GM19397 (cell line): ENCODE measurements at regions not wholly inside any gene's neighbourhood (a gene's known extent, or its start where the extent isn't known, plus 50 kb on each side); places are given as distances from the start of the nearest gene placed in this dataset.
"Not testable (repeated sequence)": the region's sequence is repeated elsewhere in the genome, so short reads cannot be mapped to it uniquely, and the experiment has no call there.

Experiments used
- ATAC-seq: cut with Tn5 transposase; IDR thresholded peaks from one replicate; pipeline ENCODE4 v1.9.1; 2021; ENCODE audit warnings: mild to moderate bottlenecking, moderate library complexity; ENCODE audit not compliant: unreplicated experiment

DNA sequence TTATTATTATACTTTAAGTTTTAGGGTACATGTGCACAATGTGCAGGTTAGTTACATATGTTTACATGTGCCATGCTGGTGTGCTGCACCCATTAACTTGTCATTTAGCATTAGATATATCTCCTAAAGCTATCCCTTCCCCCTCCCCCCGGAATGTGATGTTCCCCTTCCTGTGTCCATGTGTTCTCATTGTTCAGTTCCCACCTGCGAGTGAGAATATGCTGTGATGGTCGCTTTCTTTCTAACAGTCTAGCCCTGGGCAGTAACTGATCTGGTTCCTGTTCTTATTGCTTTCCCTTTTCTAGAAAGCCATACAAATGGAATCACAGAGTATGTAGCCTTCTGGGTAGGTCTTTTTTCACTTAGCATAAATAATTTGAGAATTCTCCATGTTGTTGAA, 311.1 kb upstream of the CNTNAP2 start:
- not testable (repeated sequence) for ATAC-seq

DNA sequence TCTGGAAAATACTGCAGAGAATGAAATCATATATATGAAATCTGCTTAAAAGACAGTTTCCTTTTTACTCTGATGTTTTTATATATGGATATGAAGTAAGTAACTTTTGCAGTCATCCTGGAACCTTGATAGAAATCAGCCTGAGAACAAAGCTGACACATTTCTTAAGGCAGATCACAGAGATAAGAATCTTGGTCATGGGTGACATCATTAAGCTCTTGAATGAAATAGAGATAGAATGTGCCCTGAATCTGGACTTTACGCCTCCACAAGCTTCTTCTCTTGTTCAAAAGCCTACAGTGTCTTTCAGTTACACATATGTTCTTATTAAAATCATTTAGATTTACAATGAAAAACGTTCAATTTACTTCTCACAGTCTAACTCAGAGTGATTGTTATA, 319.1 kb upstream of the CNTNAP2 start:
- ATAC-seq, result no peak

DNA sequence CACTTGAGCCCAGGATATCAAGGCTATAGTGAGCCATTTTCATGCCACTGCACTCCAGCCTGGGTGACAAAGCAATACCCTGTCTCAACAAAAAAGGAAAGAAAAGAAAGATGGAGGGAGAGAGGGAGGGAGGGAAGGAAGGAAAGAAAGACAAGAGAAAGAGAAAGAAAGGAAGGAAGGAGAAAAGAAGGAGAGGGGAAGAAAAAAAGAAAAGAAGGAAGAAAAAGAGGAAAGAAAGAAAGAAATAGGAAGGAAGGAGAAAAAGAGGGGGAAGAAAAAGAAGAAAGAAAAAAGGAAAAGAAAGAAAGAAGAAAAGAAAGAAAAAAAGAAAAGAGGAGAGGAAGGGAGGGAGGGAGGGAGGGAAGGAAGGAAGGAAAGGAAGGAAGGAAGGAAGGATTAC, 321.5 kb upstream of the CNTNAP2 start:
- no peak for ATAC-seq

DNA sequence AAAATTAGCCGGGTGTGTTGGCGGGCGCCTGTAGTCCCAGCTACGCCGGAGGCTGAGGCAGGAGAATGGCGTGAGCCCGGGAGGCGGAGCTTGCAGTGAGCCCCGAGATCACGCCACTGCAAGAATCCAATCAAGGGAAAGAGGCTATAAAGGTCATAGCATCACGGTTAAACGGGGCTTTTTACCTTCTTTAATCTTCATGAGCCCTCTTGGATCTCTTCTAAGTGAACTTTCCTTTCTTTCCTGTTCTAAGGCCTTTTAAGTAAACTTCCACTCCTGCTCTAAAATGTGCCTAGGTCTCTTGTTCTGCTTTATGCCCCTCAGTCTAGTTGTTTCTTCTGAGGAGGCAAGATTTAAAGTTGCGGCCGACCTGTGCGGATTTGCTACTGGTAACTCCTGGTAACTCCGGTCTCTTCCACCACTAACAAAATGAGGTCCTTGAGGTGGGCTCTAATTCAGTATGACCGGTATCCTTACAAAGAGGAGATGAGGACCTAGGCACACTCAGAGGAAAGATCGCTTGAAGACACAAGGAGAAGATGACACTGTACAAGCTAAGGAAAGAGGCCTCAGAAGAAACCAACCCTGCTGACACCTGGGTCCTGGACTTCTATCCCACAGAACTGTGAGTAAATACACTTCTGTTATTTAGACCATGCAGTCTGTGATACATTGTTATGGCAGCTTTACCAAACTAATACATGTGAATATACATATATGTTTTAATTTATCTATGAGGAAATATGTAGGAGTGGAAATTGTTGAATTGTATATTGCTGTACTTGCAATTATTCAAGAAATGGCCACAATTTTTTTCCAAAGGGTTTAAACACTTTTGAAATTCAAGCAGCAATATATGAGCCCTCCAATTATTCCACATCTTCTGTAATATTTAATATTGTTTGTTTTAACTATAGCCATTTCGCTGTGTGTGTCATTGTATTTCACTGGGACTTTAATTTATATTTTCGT, 331.5 kb upstream of the CNTNAP2 start:
- ATAC-seq, result no peak

DNA sequence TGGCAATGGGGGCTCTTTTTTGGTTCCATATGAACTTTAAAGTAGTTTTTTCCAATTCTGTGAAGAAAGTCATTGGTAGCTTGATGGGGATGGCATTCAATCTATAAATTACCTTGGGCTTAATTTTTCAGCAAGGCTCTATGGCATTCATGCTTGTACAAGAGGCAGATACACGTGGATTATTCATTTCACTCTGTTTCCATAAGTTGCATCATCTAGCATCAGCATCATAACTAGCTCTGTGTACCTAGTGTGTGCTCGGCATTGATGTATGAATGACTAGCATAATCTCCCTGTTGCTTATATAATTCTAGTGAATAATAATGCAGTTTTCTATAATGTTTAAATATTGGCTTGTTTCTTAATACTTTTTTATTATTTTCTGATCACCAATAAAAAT, 335.2 kb upstream of the CNTNAP2 start:
- not testable (repeated sequence) for ATAC-seq

DNA sequence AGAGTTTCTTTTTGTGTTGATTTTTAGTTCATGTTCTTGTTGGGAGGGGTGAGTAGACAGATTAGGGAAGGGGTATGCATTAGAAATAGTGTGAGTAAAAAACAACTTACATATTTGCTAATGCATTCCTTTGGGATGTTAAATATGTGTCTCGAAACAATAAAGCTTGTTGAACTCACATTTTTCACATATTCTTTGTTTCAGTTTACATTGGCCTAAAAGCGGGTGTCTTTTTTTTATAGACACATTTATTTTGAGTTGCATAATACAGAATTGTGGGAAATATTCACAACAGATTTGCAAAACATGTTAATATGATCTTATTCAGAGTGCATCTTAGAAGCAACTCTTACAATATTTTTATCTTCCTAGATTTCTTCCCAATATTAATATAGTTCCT, 337.5 kb upstream of the CNTNAP2 start:
- no peak for ATAC-seq

DNA sequence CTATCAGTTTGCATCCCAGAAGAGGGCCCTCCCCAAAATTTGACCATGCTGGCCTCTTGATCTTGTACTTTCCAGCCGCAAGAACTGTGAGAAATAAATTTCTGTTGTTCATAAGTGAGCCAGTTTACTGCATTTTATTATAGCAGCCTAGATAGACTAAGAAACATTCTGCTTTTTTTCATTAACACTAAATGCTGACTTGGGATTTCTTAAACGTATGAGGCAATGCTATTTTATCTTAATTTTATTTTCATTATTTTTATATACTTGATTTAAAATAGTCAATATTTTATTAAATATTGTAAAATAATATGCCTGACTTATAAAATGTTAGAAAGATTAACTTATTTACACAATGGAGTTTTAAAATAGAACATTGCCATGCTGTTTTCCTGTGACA, 341.8 kb upstream of the CNTNAP2 start:
- ATAC-seq, result no peak

DNA sequence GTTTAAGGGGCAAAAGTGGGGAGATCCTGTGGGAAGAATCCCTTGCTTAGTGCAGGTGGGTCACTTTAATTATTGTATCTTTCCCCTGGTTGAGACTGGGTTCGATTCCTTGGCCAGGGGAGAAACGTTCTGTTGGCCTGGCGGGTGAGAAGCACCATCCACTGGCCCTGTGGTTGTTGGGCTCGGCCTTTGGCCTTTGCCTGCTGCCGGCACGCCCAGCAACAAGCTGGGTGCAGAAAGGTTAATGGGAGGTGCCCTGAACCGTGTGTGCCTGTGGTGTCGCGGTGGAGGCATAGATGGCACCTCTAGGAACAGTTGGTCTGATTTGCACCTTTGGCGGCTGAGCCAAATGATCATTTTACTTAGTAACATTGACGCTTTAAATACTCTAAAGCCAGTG, 363.6 kb upstream of the CNTNAP2 start:
- ATAC-seq, result no peak

DNA sequence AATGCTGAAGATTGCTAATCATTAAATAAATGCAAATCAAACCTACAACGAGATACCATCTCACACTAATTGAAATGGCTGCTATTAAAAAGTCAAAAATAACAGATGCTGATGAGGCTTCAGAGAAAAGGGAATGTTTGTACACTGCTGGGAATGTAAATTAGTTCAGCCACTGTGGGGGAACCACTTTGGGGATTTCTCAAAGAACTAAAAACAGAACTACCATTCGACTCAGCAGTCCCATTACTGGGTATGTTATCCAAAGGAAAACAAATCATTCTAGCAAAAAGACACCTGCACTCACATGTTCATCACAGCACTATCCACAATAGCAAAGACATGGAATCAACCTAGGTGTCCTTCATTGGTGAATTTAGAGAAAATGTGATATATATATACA, 379.0 kb upstream of the CNTNAP2 start:
- no peak for ATAC-seq

DNA sequence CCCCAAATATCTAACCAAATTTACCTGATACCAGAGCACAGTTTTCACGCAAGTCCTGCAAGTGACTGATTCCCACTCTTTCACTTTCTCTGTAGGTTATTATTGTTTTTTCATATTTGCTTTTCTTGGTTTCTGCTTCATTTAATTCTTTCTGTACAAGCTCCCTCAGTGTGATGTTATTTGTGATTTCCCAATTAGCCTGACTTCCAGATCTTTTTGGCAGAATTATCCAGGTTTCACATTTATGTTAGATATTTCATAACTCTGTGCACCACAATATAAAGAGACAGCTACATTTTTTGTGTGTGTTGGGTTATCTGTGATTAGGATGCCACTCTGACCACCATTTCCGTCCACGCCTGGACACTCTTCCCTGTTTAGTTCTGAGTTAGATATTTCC, 381.5 kb upstream of the CNTNAP2 start:
- no peak for ATAC-seq

DNA sequence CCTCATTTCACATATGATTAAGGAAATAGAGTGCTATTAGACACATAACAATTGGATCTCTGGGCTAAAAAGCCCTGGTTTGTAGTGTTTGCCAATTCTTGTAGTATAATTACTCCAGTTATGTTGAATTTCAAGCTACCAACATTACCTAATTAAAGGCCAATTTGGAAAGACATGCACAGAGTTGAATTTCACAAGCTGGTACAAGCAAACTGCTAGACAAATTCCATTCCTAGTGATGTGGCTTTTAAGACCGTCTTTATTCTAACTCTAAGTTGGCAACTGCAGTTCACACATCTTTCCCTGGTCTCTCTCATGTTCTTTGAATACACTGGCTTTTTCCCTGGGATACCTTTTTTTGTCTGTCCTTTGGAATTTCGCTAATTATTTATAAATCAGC, 384.1 kb upstream of the CNTNAP2 start:
- ATAC-seq, result no peak

DNA sequence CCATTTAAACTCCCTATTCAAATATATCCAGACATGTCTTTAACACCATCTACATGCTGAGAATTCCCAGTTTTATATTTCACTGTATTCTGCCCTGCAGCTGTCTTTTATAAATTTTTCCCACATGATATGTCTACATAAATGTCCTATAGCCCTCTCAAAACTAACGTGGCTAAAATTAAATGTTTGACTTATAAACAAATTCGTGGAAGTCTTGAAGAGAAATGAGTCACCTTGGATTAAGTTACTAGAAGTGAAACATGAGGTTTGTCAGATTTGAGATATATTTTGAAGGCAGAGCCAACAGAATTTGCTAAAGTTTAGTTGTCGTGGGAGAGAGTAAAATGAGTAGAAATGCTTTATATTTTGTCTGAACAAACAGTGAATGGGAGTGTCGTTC, 386.9 kb upstream of the CNTNAP2 start:
- no peak for ATAC-seq

DNA sequence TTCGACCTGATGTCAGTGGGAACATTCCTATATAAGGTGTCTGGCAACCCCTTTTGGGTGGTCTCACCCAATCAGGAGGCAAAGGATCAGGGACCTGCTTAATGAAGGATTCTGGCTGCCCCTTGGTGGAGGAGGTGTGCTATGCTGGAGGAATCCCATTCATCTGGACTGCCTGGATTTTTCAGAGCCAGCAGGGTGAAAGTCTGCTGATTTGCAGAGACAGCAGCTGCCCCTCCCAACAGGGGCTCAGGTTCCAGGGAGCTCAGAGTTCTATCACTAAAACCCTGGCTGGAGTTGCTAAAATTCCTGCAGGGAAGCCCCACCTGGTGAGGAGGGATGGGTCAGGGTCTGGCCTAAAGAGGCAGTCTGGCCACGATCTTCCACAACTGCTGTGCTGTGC, 398.5 kb upstream of the CNTNAP2 start:
- ATAC-seq, result no peak

DNA sequence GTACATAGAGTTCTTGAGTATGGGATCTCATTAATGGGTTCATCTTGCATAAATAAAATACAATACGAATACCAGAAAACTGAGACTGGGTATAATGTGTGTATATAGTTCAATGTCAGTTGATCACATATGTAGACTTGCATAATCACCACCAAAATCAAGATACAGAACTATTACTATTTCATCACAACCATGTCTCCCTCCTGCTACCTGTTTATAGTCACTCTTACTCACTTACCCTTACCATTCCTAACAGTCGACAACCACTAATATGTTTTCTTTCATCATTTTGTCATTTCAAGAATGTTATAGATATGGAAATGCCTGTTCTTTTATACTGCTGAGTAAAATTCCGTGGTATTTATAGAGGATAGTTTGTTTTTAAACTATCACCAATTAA, 416.1 kb upstream of the CNTNAP2 start:
- ATAC-seq, result no peak

DNA sequence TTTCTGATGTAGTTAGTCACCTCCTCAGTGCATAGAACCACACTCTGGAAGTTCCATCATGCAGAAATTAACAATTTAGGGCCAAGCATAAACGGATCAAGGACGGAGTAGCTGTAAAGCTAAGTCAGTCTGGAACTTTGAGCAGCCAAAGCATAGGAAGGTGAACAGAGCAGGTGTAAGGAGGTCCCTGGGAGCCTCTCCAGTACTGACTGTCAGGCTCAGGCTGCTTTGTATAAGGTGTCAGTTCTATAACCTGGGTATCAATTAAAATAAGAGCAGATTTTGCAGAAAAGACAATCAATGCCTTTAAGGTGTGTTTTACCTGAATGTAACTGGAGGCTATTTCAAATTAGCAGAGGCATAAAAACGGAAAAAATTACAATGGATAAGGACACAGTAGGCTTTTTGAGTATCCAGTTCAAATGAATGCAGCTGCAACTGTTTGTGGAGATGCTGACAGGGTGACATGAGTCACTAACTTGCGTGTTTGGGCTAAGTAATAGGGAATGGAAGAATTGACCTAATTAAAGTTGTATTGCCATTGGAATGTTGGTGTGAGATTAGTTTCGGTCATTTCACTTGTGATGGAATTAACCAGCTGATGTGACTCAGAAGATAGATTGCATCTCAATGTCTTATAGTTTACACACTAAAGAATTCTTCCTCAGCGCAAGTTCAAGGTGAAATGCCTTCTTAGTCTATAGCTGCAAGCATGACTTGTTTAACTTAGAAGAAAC, 417.9 kb upstream of the CNTNAP2 start:
- ATAC-seq, result no peak

DNA sequence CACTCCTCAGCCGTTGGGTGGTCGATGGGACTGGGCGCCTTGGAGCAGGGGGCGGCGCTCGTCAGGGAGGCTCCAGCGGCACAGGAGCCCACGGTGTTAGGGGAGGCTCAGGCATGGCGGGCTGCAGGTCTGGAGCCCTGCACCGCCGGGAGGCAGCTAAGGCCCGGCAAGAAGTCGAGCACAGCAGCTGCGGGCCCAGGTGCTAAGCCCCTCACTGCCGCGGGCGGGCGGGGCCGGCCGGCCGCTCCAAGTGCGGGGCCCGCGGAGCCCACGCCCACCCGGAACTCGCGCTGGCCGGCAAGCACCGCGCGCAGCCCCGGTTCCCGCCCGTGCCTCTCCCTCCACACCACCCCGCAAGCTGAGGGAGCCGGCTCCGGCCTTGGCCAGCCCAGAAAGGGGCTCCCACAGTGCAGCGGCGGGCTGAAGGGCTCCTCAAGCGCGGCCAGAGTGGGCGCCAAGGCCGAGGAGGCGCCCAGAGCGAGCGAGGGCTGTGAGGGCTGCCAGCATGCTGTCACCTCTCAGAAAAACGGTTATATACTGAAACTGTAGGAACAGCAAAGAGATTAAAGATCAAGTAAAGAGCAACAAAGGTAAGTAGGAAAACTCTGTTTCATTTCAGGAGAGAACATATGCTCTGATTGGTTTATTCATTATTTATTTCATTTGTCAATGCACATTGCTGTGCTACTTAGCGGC, 419.0 kb upstream of the CNTNAP2 start:
- not testable (repeated sequence) for ATAC-seq

DNA sequence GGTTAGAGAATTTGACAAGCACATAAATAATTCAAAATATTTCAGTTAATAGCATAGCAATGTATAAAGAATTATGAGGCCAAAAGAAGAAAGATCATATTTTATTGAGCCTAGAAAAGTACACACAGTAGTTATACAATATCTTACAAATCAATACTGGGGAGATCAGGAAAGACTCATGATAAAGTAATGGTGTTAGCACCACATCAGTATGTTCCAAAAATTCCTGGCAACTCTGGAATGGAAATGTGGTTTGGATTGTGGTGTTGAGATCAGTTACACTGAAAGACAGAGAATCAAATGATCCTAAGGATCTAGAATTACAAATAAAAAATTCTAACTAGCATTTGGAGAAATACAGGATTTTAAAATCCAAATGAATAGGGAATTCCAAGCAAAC, 420.5 kb upstream of the CNTNAP2 start:
- no peak for ATAC-seq

DNA sequence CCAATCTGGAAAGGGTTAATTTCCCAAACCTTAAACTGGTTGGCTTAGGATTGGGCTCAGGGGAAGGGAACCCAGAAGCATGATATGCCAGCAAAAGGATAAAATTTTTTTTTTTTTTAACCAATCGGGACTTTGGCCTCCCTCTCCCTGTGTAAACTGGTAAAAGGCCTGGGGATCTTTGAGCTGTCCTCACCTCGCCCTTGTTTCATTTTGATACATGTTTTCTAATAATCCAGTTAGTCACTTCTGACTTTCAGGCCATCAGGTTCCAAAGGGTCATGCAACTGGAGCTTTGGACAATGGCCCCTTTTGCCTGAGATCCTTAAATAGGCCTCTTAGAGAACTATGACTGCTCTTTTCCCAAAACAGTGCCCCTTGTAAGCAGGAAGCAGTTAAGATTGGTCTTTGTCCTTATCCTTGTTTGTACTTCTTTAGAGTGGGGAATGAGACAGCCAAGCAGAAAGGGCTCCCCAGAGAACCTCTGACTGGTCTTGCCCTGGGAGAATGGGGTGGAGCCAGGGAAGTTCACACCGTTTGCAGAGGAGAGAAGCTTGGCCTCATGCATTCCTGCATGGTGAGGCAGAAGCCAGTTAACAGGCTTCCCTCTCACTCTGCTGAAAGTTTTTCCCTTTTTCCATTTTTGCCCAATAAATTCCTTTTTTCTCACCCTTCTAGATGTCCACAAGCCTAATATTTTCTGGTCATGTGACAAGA, 424.2 kb upstream of the CNTNAP2 start:
- ATAC-seq, result no peak

DNA sequence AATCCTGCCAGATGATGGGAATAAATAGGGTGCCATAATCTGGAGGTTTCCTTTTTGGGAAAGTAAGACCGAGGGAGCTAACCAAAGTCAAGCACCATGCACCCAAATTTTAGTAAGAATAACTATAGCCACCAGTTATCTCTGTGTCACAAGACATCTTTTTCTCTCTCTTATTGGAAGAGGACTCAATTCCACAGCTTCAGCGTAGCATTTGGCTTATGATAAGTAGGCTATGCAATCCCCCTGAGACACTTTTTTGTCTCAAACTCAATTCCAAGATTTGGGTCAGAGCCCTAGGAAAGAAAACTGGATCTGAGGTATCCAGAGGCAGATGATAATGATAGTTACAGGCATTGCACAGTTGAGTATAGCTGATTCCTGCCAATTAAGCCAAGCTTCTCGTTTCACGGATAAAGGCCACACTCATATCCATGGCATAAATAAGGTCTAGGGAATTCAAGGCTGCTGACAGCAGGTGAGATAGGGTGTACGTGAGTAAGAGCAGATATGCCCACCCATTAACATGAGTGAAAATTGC, 425.2 kb upstream of the CNTNAP2 start:
- no peak for ATAC-seq

DNA sequence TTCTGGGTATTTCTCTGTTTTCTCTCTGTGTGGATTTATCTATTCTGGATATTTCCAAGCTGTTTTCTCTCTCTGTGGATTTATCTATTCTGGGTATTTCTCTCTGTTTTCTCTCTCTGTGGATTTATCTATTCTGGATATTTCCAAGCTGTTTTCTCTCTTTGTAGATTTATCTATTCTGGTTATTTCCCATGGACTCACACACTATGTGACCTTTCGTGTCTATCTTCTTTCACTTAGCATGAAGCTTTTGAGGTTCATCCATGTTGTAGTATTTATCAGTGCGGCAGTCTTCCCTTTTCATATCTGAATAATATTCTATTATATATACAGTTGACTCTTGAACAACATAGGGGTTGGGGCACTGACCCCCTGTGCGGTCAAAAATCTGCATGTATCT, 435.0 kb upstream of the CNTNAP2 start:
- no peak for ATAC-seq

DNA sequence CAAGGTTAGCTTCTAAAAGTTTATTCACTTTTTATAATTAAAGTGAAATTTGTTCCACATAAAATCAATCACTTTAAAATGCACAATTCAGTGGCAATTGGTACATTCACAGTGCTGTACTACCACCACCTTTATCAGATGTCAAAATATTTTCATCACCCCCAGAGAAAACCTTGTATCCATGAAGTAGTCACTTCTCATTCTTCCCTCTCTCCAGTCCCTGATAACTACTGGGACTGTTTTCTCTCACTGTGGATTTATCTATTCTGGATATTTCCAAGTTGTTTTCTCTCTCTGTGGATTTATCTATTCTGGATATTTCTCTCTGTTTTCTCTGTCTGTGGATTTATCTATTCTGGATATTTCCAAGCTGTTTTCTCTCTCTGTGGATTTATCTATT, 435.4 kb upstream of the CNTNAP2 start:
- no peak for ATAC-seq
